ENCODE measurements at regions not wholly inside any gene's neighbourhood (a gene's known extent, or its start where the extent isn't known, plus 50 kb on each side); places are given as distances from the start of the nearest gene placed in this dataset.
"Not testable (repeated sequence)": the region's sequence is repeated elsewhere in the genome, so short reads cannot be mapped to it uniquely, and the experiment has no call there.

GRCh38 chr3:197417441-197417840 lies 119.0 kb upstream of the DLG1 start:
- no peak for TF ChIP-seq CTCF (IDR thresholded peaks at IDR 0.05)
- ATAC-seq = no peak
- no peaks in the 10 kb centered on the region for H3K9me3 ChIP-seq
- no peaks in the 10 kb centered on the region for H3K36me3 ChIP-seq
- H3K27me3 ChIP-seq (ENCODE audit: low read depth) = no peaks in the 10 kb centered on the region
- H3K4me1 ChIP-seq = no peaks in the 10 kb centered on the region
- intact Hi-C loops (cut with DNase I) = no loop called here
- no peak for DNase-seq
- H3K27ac ChIP-seq = no peak overlapping the region
- no peak overlapping the region for H3K4me3 ChIP-seq

- H3K4me3 ChIP-seq; ATAC-seq; H3K4me1 ChIP-seq; H3K27ac ChIP-seq; intact Hi-C loops (cut with DNase I); H3K27me3 ChIP-seq (ENCODE audit: low read depth); H3K36me3 ChIP-seq; H3K9me3 ChIP-seq; DNase-seq: not testable (repeated sequence)
These were observed 113.5 kb upstream of the DLG1 start for GRCh38 chr3:197411899-197412298.

- H3K9me3 ChIP-seq; H3K36me3 ChIP-seq; ATAC-seq; H3K4me3 ChIP-seq; H3K27ac ChIP-seq; H3K27me3 ChIP-seq (ENCODE audit: low read depth); DNase-seq; H3K4me1 ChIP-seq; intact Hi-C loops (cut with DNase I): not testable (repeated sequence)
These were observed 111.8 kb upstream of the DLG1 start for GRCh38 chr3:197410170-197410569.

GRCh38 chr3:197408177-197408957 lies 110.0 kb upstream of the DLG1 start:
- no peak for TF ChIP-seq CTCF (IDR thresholded peaks at IDR 0.05)
- H3K36me3 ChIP-seq = no peaks in the 10 kb centered on the region
- DNase-seq (no peak), ATAC-seq (no peak)
- no peak overlapping the region for H3K27ac ChIP-seq
- no peak overlapping the region for H3K4me3 ChIP-seq
- H3K4me1 ChIP-seq = no peaks in the 10 kb centered on the region
- no peaks in the 10 kb centered on the region for H3K27me3 ChIP-seq (ENCODE audit: low read depth)
- intact Hi-C loops (cut with DNase I) = no loop called here
- H3K9me3 ChIP-seq = no peaks in the 10 kb centered on the region

- no peak overlapping the region for H3K27ac ChIP-seq
- DNase-seq (no peak), ATAC-seq (peak in 1 of 2 donors; percentile 38)
- no peak for TF ChIP-seq CTCF (IDR thresholded peaks at IDR 0.05)
- no peaks in the 10 kb centered on the region for H3K4me1 ChIP-seq
- H3K4me3 ChIP-seq = no peak overlapping the region
- H3K27me3 ChIP-seq (ENCODE audit: low read depth) = no peaks in the 10 kb centered on the region
- no peaks in the 10 kb centered on the region for H3K36me3 ChIP-seq
- no peaks in the 10 kb centered on the region for H3K9me3 ChIP-seq
- intact Hi-C loops (cut with DNase I) = no loop called here
These were observed 109.1 kb upstream of the DLG1 start for GRCh38 chr3:197407526-197407925.

- DNase-seq = no peak
- TF ChIP-seq CTCF (IDR thresholded peaks at IDR 0.05) = no peak
- no peaks in the 10 kb centered on the region for H3K27me3 ChIP-seq (ENCODE audit: low read depth)
- no peak overlapping the region for H3K27ac ChIP-seq
- no peaks in the 10 kb centered on the region for H3K9me3 ChIP-seq
- no peak overlapping the region for H3K4me3 ChIP-seq
- no peak for ATAC-seq
- no peaks in the 10 kb centered on the region for H3K4me1 ChIP-seq
- H3K36me3 ChIP-seq = no peaks in the 10 kb centered on the region
- intact Hi-C loops (cut with DNase I) = no loop called here
These were observed 108.6 kb upstream of the DLG1 start for GRCh38 chr3:197407053-197407452.

Measured in lower lobe of right lung (tissue), 2 donors.